K562 (cell line): ENCODE measurements at regions not wholly inside any gene's neighbourhood (a gene's known extent, or its start where the extent isn't known, plus 50 kb on each side); places are given as distances from the start of the nearest gene placed in this dataset.
"Not testable (repeated sequence)": the region's sequence is repeated elsewhere in the genome, so short reads cannot be mapped to it uniquely, and the experiment has no call there.

Source experiments
- ATAC-seq: fragments of 200-7000 bp; cut with Tn5 transposase; 3 replicates; pipeline ENCODE4 v1.9.1; 2020; ENCODE audit warnings: moderate library complexity
- BruUV-seq: library from RNA; stranded (reverse); fragments of 400-500 nt; replicated peaks from 2 replicates; lab custom pipeline; 2021; lab: Mats Ljungman, UMichigan
- CTCF ChIA-PET: fragments of 300-600 bp; formaldehyde crosslinking; extraction: SDS; loops from one replicate; lab custom pipeline; 2021; ENCODE audit warnings: low intra/inter-chr PET ratio; lab: Yijun Ruan, JAX
- POLR2A ChIA-PET: fragments of 300-600, 350-650 bp; sonication (Branson Sonifier 250); formaldehyde crosslinking; extraction: SDS; loops from one replicate; lab custom pipeline; 2021; ENCODE audit warnings: antibody characterized with exemption, inconsistent platforms; lab: Yijun Ruan, JAX
- DNase-seq, 4 experiments: peaks; one replicate each; pipeline versions ENCODE4 v3.0.0 to v3.0.0-alpha.2; 2011 to 2018; ENCODE audit warnings: low spot score in 3 of 4, mixed read lengths in 3 of 4; ENCODE audit errors: extremely low read depth in 1 of 4
- FAIRE-seq: peaks from 2 replicates; lab custom pipeline; 2011; peaks lifted over from hg19 to GRCh38; lab: Jason Lieb, UNC
- H2AFZ ChIP-seq: 2 replicates; pipeline ENCODE4 v1.6.0; 2011; ENCODE audit warnings: low read depth, low read length, control low read depth, inconsistent platforms
- H3K27ac ChIP-seq: fragments of 200-600 bp; 3 replicates; pipeline ENCODE4 v1.8.0; 2011; ENCODE audit warnings: low read depth, mild to moderate bottlenecking, control low read depth, inconsistent platforms, low read length, moderate library complexity, mixed read lengths; ENCODE audit errors: extremely low read depth
- H3K27me3 ChIP-seq, 2 experiments: fragments of 300-600 bp in 1 of 2; 2 replicates in 1 of 2; 3 replicates in 1 of 2; pipeline versions ENCODE4 v1.6.0 to v1.8.0; 2011; ENCODE audit warnings: inconsistent platforms in 2 of 2, low read length in 2 of 2, mild to moderate bottlenecking in 1 of 2, mixed read lengths in 1 of 2, moderate library complexity in 1 of 2; ENCODE audit not compliant: control insufficient read depth in 2 of 2, insufficient read depth in 2 of 2
- H3K36me3 ChIP-seq: fragments of 300-600 bp; 3 replicates; pipeline ENCODE4 v1.8.0; 2011; ENCODE audit warnings: mild to moderate bottlenecking, low read length, inconsistent platforms; ENCODE audit not compliant: control insufficient read depth, insufficient read depth
- H3K4me1 ChIP-seq, 2 experiments: fragments of 200-600 bp in 1 of 2; replicated peaks in 1 of 2; 2 replicates in 1 of 2; 3 replicates in 1 of 2; pipeline versions ENCODE4 v1.5.1 to v1.8.0; 2011; ENCODE audit warnings: inconsistent platforms in 2 of 2, low read length in 2 of 2, mild to moderate bottlenecking in 1 of 2, mixed read lengths in 1 of 2, moderate library complexity in 1 of 2; ENCODE audit not compliant: control insufficient read depth in 2 of 2, insufficient read depth in 2 of 2
- H3K4me2 ChIP-seq: 2 replicates; pipeline ENCODE4 v1.6.1; 2011; ENCODE audit warnings: low read length, control low read depth, inconsistent platforms, mixed read lengths; ENCODE audit not compliant: insufficient read depth
- H3K4me3 ChIP-seq: fragments of 200-600 bp; sonication (generic), shearing (Covaris generic); 2 replicates; pipeline ENCODE4 v1.5.1; 2016; ENCODE audit warnings: control low read depth, inconsistent platforms
- H3K79me2 ChIP-seq: fragments of 200-600 bp; 3 replicates; pipeline ENCODE4 v1.8.0; 2011; ENCODE audit warnings: low read length, inconsistent platforms; ENCODE audit not compliant: control insufficient read depth, insufficient read depth
- H3K9ac ChIP-seq, 2 experiments: 2 replicates each; pipeline versions ENCODE4 v1.6.0 to v1.6.1; 2011; ENCODE audit warnings: low read depth in 2 of 2, low read length in 2 of 2, control low read depth in 1 of 2, inconsistent platforms in 1 of 2, mild to moderate bottlenecking in 1 of 2, mixed read lengths in 1 of 2; ENCODE audit not compliant: insufficient read depth in 1 of 2
- H3K9me1 ChIP-seq: one replicate; pipeline ENCODE4 v1.6.0; 2011; ENCODE audit warnings: inconsistent platforms, mild to moderate bottlenecking, low read length, moderate library complexity; ENCODE audit not compliant: control insufficient read depth, insufficient read depth
- H3K9me3 ChIP-seq: replicated peaks from 2 replicates; pipeline ENCODE4 v1.5.1; 2011; ENCODE audit warnings: low read depth, low read length, inconsistent platforms; ENCODE audit not compliant: control insufficient read depth, insufficient read depth
- H4K20me1 ChIP-seq: replicated peaks from 2 replicates; pipeline ENCODE4 v1.6.1; 2011; ENCODE audit warnings: low read length, inconsistent platforms, mixed read lengths; ENCODE audit not compliant: control insufficient read depth, insufficient read depth
- ARHGAP35 ChIP-seq: fragments of 450-650 bp; IDR thresholded peaks from 2 replicates; pipeline ENCODE4 v1.6.1; 2018; ENCODE audit not compliant: partially characterized antibody
- LCOR ChIP-seq: sonication (generic); formaldehyde crosslinking; IDR thresholded peaks from 2 replicates; pipeline ENCODE4 v1.8.0; 2022; ENCODE audit warnings: mild to moderate bottlenecking, missing genetic modification reagents
- MTF1 ChIP-seq: fragments of 250-450 bp; sonication (Bioruptor Pico); IDR thresholded peaks from 2 replicates; pipeline ENCODE4 v1.9.0; 2021; ENCODE audit warnings: moderate library complexity, mild to moderate bottlenecking, inconsistent platforms, borderline replicate concordance
- RBBP5 ChIP-seq: fragments of 200-600 bp; sonication (generic); IDR thresholded peaks from 2 replicates; pipeline ENCODE4 v1.6.1; 2012; ENCODE audit warnings: borderline replicate concordance, mild to moderate bottlenecking, low read length, control low read depth, inconsistent platforms; ENCODE audit not compliant: insufficient read depth, poor library complexity, severe bottlenecking
- RBM14 ChIP-seq: fragments of 200-400 bp; formaldehyde crosslinking; IDR thresholded peaks from 2 replicates; pipeline ENCODE4 v1.6.1; 2018; ENCODE audit warnings: low read depth, mild to moderate bottlenecking, low read length, moderate library complexity, borderline replicate concordance; ENCODE audit not compliant: insufficient read depth
- ZMIZ1 ChIP-seq, 2 experiments: fragments of 150-350 bp in 1 of 2; IDR thresholded peaks; 2 replicates each; pipeline ENCODE4 v1.6.1; 2012 to 2016; ENCODE audit warnings: low read depth in 2 of 2, low read length in 2 of 2, mild to moderate bottlenecking in 1 of 2, moderate library complexity in 1 of 2
- ZNF707 ChIP-seq: fragments of 250-450 bp; sonication (Bioruptor Pico); conservative IDR thresholded peaks from 2 replicates; pipeline ENCODE4 v1.8.0; 2022; ENCODE audit warnings: inconsistent platforms, mild to moderate bottlenecking, moderate library complexity
- WGBS: fragments of 100-300 bp; shearing (Covaris generic); methylation state at CpG from one replicate; pipeline ENCODE4 v1.1.6; 2016; ENCODE audit warnings: low coverage, mixed read lengths; ENCODE audit not compliant: insufficient coverage; ENCODE audit errors: missing lambda C conversion rate; 5-methylcytosine and 5-hydroxymethylcytosine counted together
- in situ Hi-C: fragments of 300-500 bp; cut with MboI; formaldehyde crosslinking; loops from 4 replicates; pipeline ENCODE4 v1.15.0; 2018; ENCODE audit warnings: inconsistent platforms, mixed read lengths
- intact Hi-C: fragments of 100-400 bp; cut with micrococcal nuclease; formaldehyde crosslinking; loops from 2 replicates; pipeline ENCODE4 v1.14.2; 2022

- FAIRE-seq (no peak), DNase-seq (no peak), ATAC-seq (peak; percentile 40; the same call in 1 of the 3 replicates)
- Histone ChIP-seq H3K9me1 (no peaks in the 10 kb centered on the region), H2AFZ (no peak overlapping the region), H4K20me1 (no peaks in the 10 kb centered on the region), H3K27me3 (peaks cover 0 to 8% of the 10 kb centered on the region in 2 experiments; a peak in 1 of 5 replicates), H3K79me2 (no peaks in the 10 kb centered on the region), H3K9me3 (no peaks in the 10 kb centered on the region), H3K9ac (no peak overlapping the region), H3K4me2 (no peak overlapping the region), H3K4me3 (no peak overlapping the region), H3K27ac (no peak overlapping the region), H3K36me3 (no peaks in the 10 kb centered on the region), H3K4me1 (no peaks in the 10 kb centered on the region)
- BruUV-seq = no TSS peak
- POLR2A ChIA-PET = no interaction called here
- no peak for TF ChIP-seq MTF1 (CRISPR knock-in tag)
- TF ChIP-seq LCOR (CRISPR knock-in tag) = no peak
- no peak for TF ChIP-seq RBBP5
- no peak for TF ChIP-seq ZMIZ1 (IDR thresholded peaks at IDR 0.05; ENCODE audit: low read depth in 2 of 2, low read length in 2 of 2)
- no peak for TF ChIP-seq ZNF707 (CRISPR knock-in tag)
- TF ChIP-seq ARHGAP35 = no peak
- TF ChIP-seq RBM14 = no peak
- WGBS = 0% methylated on average over 11 of the region's 52 CpGs
- intact Hi-C loops = no loop called here
- CTCF ChIA-PET = no interaction called here
- in situ Hi-C loops = no loop called here
These were observed 3057.4 kb downstream of the RPIA start for GRCh38 chr2:91748902-91749301.

GRCh38 chr2:91749665-91750064 is 3058.2 kb downstream of the RPIA start:
- DNase-seq, H3K36me3 ChIP-seq, H3K4me2 ChIP-seq, H3K9ac ChIP-seq, H3K4me3 ChIP-seq, H3K9me1 ChIP-seq, H3K79me2 ChIP-seq, H4K20me1 ChIP-seq, H3K27me3 ChIP-seq, CTCF ChIA-PET, BruUV-seq, ATAC-seq, FAIRE-seq, POLR2A ChIA-PET, H2AFZ ChIP-seq, H3K9me3 ChIP-seq, in situ Hi-C loops, intact Hi-C loops, H3K4me1 ChIP-seq, H3K27ac ChIP-seq: not testable (repeated sequence)
- WGBS = 3% methylated on average over 8 of the region's 12 CpGs
